ENCODE measurements at regions not wholly inside any gene's neighbourhood (a gene's known extent, or its start where the extent isn't known, plus 50 kb on each side); places are given as distances from the start of the nearest gene placed in this dataset.

GRCh38 chr11:34749666-34750659 lies 129.1 kb downstream of the EHF start:
- intact Hi-C loops (cut with micrococcal nuclease) = no loop called here
- no peaks in the 10 kb centered on the region for H3K9me3 Mint-ChIP-seq
- H3K27ac Mint-ChIP-seq = no peak overlapping the region
- no peaks in the 10 kb centered on the region for H3K4me1 Mint-ChIP-seq (ENCODE audit: low read depth)
- H3K36me3 Mint-ChIP-seq (ENCODE audit: low read depth) = no peaks in the 10 kb centered on the region
- ATAC-seq (no peak), DNase-seq (no peak)
- CTCF ChIA-PET = no interaction called here
- no peak for TF ChIP-seq CTCF (IDR thresholded peaks at IDR 0.05)
- POLR2A ChIA-PET = no interaction called here
- H3K27me3 Mint-ChIP-seq = peaks cover 21% of the 10 kb centered on the region
- no peak overlapping the region for H3K4me3 Mint-ChIP-seq

GRCh38 chr11:34748036-34748435 lies 127.1 kb downstream of the EHF start:
- no peaks in the 10 kb centered on the region for H3K36me3 Mint-ChIP-seq (ENCODE audit: low read depth)
- H3K4me1 Mint-ChIP-seq (ENCODE audit: low read depth) = no peaks in the 10 kb centered on the region
- ChIA-PET CTCF (no interaction called here), POLR2A (no interaction called here)
- intact Hi-C loops (cut with micrococcal nuclease) = no loop called here
- H3K9me3 Mint-ChIP-seq = no peaks in the 10 kb centered on the region
- DNase-seq = no peak
- no peak for TF ChIP-seq CTCF (IDR thresholded peaks at IDR 0.05)
- no peak overlapping the region for H3K27ac Mint-ChIP-seq
- H3K27me3 Mint-ChIP-seq = peaks cover 17% of the 10 kb centered on the region
- ATAC-seq = no peak
- H3K4me3 Mint-ChIP-seq = no peak overlapping the region

GRCh38 chr11:34747251-34747650 lies 126.4 kb downstream of the EHF start:
- no peak for DNase-seq
- TF ChIP-seq CTCF (IDR thresholded peaks at IDR 0.05) = no peak
- Mint-ChIP-seq H3K9me3 (no peaks in the 10 kb centered on the region), H3K4me3 (no peak overlapping the region), H3K27ac (no peak overlapping the region), H3K4me1 (ENCODE audit: low read depth) (no peaks in the 10 kb centered on the region), H3K27me3 (peaks cover 17% of the 10 kb centered on the region), H3K36me3 (ENCODE audit: low read depth) (no peaks in the 10 kb centered on the region)
- no peak for ATAC-seq
- ChIA-PET CTCF (interaction anchor here (0.6 kb wide), 1 partner anchor 161 kb away, joined by 3 read pairs; no protein-coding TSS in a partner anchor), POLR2A (no interaction called here)
- intact Hi-C loops (cut with micrococcal nuclease) = no loop called here

- Mint-ChIP-seq H3K27ac (no peak overlapping the region), H3K4me3 (no peak overlapping the region), H3K36me3 (ENCODE audit: low read depth) (no peaks in the 10 kb centered on the region), H3K9me3 (no peaks in the 10 kb centered on the region), H3K4me1 (ENCODE audit: low read depth) (no peaks in the 10 kb centered on the region), H3K27me3 (peaks cover 16% of the 10 kb centered on the region)
- TF ChIP-seq CTCF (IDR thresholded peaks at IDR 0.05) = no peak
- ATAC-seq (no peak), DNase-seq (no peak)
- ChIA-PET CTCF (no interaction called here), POLR2A (no interaction called here)
- intact Hi-C loops (cut with micrococcal nuclease) = no loop called here
These were observed 124.3 kb downstream of the EHF start for GRCh38 chr11:34745195-34745594.

GRCh38 chr11:34744511-34744910 lies 123.6 kb downstream of the EHF start:
- ATAC-seq = no peak
- intact Hi-C loops (cut with micrococcal nuclease) = no loop called here
- H3K36me3 Mint-ChIP-seq (ENCODE audit: low read depth) = no peaks in the 10 kb centered on the region
- CTCF ChIA-PET = no interaction called here
- H3K4me3 Mint-ChIP-seq = no peak overlapping the region
- TF ChIP-seq CTCF (IDR thresholded peaks at IDR 0.05) = no peak
- no peak overlapping the region for H3K27ac Mint-ChIP-seq
- peaks cover 20% of the 10 kb centered on the region for H3K27me3 Mint-ChIP-seq
- H3K4me1 Mint-ChIP-seq (ENCODE audit: low read depth) = no peaks in the 10 kb centered on the region
- POLR2A ChIA-PET = no interaction called here
- no peaks in the 10 kb centered on the region for H3K9me3 Mint-ChIP-seq
- DNase-seq = no peak
